Cerebellar nuclear complex (tissue), 1 donor: ENCODE measurements at regions not wholly inside any gene's neighbourhood (a gene's known extent, or its start where the extent isn't known, plus 50 kb on each side); places are given as distances from the start of the nearest gene placed in this dataset.

Experiments
- DNase-seq, 2 experiments: peaks; one replicate each; lab custom pipeline; 2025; lab: John Stamatoyannopoulos, UW

DNA sequence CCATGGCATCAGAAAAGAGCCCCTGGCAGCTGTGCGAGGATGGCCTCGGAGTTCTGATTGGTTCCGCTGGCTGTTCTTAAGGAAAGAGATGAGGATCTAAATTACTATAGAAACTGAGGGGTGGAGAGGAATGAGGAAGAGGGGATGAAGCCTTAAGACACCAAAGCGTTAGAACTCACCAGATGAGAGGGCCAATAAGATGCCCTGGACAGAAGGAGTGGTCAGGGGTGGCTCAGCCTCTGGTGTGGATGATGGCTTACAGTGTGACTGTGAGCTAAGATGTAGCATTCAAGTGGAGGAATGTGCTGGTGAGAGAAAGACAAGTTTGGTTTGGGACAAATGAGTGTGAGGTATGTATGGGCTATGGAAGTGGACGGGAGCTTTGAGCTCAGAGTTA is 97.8 kb downstream of the ZFP36L2 start:
- DNase-seq: no peak

DNA sequence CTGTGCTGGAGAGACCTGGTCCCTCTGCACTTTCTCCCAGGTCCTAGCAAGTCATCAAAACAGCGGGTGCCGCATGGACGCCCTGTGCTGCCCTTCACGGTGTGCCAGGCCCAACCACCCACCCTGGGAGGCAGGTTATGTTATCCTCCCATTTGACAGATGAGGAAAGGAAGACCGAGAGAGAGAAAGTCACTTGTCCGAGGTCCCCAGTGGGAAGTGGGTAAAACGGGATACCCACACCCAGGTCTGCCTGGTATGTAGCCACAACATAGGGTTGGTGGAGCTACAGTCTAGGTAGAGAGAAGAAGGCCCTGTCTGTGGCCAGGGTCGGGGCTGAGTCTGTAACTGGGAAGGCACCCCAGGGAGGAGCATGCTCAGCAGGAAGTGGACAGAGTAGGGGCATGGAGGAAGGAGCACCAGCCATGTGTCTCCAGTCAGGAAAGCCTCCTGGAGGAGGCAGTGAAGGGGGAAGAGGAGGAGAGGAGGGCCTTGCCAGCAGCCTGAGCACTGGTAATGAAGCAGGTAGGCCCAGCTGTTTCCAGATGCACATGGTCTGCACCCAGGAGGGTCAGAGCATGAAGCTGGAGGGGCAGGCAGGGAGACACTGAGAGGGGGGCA is 98.4 kb downstream of the ZFP36L2 start:
- no peak for DNase-seq

DNA sequence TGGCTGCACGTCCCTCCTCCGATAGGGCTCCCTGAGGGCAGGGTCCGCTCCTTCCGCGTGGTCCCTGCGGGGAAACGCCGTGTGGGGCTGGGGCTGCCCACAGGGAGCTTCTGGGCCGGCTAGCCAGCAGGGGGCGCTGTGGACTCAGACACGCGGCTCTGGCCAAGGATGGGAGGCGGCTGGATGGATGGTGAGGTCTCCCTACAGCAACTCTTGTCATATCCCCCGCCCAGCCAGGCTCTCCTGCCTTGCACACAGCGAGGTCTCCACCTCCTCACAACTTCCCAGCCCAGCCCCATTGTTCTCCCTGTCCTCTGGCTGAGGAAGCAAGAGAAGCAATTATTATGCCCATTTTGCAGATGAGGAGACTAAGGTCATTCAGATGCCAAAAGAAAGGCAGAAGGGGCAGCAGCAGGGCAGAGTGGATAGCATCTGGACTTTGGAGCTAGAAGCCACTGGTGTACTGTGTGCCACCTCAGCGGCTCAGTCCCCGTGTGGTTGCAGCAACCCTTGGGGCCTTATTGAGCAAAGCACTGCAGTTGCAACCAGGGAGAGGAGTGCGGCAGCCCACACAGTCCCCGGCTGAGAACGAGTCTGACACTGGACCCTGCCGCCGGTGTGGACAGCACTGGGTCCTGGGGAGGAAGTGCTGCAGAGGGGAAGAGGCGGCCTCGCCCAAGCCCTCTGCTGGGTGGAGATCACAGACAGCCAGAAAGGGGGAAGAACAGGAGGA is 99.0 kb downstream of the ZFP36L2 start:
- no peak for DNase-seq

DNA sequence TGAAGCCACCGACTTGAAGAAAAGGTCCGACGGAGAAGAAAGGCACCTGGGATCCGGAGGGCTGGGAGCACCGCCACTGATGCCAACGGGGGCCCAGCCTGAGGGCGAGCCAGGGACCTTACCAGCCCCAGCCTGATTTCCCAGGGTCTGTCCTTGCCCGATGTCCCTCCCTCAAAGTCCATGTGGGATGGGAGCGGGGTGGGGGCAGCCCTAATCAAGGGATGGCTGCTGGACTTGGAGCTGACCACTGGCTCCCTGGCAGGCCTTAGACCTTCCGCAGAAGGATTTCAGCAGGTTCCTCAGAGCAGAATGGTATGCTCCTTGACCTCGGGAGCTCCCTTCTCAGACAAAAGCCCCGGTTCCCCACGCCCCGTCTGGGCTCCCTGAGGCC is 99.6 kb downstream of the ZFP36L2 start:
- no peak for DNase-seq

- DNase-seq: no peak
These were observed 101.1 kb downstream of the ZFP36L2 start for GRCh38 chr2:43125090-43125998.

- DNase-seq: no peak
These were observed 101.7 kb downstream of the ZFP36L2 start for GRCh38 chr2:43124687-43125057.

GRCh38 chr2:43123981-43124686 is 102.3 kb downstream of the ZFP36L2 start:
- no peak for DNase-seq

DNA sequence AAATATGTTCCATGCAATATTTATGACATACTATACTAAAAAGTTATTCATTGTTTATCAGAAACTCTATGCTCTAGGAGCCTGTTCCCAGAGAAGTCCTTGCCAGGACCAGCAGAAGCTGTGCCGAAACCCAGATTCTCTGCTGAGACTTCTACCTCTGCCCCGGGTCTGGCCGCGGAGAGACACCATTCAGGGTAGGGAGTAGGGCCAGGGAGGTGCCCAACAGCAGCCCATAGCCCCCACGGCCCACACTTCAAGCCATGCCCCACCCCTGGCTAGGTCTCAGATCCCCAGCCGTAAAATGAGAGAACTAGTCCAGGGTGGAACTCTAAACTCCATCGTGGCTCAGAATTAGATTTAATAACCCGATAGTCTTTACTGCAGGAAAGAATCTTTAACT is 102.9 kb downstream of the ZFP36L2 start:
- DNase-seq: no peak

- DNase-seq: no peak
These were observed 103.4 kb downstream of the ZFP36L2 start for GRCh38 chr2:43123028-43123427.

GRCh38 chr2:43121580-43122314 is 104.7 kb downstream of the ZFP36L2 start:
- DNase-seq: no peak

DNA sequence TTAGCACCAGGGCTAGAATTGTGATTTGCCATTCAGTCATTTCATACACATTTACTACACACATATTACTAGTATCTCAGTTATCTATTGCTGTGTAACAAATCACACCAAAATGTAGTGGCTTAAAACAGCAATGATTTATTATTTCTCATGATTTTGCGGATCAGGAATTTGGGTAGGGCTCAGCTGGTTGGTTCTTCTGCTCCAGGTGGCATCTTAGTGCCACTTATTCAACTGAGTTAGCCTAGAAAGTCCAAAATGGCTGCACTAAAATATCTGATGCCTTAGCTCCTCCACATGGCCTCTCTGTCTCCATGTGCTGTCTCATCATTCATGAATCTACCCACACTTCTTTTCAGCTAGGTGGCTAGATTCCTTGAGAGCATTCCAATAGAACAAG is 107.1 kb downstream of the ZFP36L2 start:
- no peak for DNase-seq

- DNase-seq: no peak
These were observed 108.8 kb downstream of the ZFP36L2 start for GRCh38 chr2:43117521-43118143.

DNA sequence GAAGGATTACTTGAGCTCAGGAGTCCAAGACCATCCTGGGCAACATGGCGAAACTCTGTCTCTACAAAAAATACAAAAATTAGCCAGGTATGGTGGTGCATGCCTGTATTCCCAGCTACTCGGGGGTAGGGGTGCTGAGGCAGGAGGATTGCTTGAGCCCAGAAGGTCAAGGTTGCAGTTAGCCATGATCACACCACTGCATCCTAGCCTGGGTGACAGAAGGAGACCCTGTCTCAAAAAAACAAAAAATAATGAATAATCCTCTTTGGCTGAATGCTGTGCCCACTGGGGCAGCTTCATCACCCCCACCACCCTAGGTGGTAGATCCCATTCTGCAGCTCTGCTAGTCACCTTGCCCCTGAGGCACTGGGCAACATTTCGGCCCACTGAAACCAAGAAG is 109.4 kb downstream of the ZFP36L2 start:
- DNase-seq: no peak

- DNase-seq: no peak
These were observed 110.5 kb downstream of the ZFP36L2 start for GRCh38 chr2:43115881-43116280.

DNA sequence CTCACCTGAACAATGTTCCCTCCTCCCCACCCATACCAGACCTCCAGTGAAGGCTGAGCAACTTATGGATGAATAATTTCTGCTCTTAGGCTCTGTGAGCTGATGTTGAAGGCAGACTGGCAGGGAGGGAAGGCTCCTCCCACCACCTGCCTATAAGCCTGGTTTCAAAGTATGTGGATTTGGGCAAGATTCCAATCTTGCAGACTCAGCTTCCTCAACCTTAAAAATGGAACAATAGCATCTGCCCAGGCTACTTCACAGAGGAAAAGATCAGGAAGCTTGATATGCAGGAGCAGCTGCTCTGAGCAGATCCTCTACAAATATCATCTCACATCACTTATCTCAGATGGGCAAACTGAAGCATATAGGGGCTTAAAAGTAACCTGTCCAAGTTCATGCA is 112.2 kb downstream of the ZFP36L2 start:
- no peak for DNase-seq

DNA sequence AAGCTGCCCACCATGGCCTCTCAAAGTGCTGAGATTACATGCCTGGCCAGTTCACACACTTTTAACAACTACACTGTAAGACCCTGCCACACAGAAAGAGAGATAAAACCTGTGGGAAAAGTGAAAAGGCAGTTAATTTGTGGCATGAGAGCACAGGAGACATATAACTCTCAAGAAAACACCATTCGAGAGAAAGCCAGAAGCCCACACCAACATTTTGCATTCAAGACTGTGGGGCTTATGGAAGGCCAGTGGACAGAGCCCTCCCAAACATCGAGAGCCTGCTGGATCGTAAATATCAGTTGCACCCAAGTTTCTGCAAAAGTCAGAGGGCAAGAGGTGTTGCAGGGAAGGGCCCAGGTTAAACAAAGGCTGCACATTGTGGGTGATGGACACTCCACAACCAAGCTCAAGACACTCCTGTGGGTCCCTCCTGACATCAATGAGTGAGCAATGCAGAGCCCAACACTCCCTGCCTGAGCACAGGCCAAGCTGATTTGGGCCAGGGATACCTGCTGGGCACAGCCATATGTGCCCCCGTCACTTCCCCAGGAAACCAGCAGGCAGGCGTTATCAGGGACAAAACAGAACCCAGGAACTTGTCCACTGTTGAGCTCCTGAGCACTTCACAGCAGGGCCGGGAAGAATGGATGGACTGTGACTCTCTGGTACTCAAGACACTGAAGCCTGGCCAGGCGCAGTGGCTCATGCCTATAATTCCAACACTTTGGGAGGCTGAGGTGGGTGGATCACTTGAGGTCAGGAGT is 114.4 kb downstream of the ZFP36L2 start:
- no peak for DNase-seq

GRCh38 chr2:43110442-43110871 is 115.9 kb downstream of the ZFP36L2 start:
- DNase-seq: no peak

DNA sequence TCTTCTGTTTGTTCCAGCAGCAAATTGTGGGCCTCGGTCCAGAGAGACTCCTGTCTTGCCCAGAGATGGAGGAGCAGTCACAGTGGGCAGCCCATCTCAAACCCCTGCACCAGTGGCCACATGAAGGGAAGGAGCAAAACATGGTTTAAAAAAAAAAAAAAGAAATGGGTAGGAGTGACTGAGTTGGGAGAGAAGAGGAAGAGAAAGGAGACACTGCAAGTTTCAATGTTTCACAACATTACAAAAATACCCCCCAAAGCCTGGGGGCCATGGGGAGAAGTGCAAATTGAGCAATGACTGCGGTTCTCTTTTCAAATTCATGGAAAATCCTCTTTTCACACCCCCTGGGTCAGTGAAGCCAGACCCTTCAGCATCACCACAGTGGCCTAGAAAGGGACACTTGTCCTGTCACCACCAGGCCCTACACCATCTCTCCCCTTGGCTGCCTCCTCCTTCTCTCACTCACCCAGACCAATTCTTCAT is 117.1 kb downstream of the ZFP36L2 start:
- no peak for DNase-seq

GRCh38 chr2:43107679-43108078 is 118.7 kb downstream of the ZFP36L2 start:
- no peak for DNase-seq
